ENCODE measurements at regions not wholly inside any gene's neighbourhood (a gene's known extent, or its start where the extent isn't known, plus 50 kb on each side); places are given as distances from the start of the nearest gene placed in this dataset.
A peak's percentile ranks its signal among the peaks of the same experiment; 100 is the strongest.

GRCh38 chr3:28575746-28576613 lies 227.4 kb upstream of the AZI2 start:
- DNase-seq (ENCODE audit: low spot score) = peak; percentile 13
- in situ Hi-C loops (cut with MboI; ENCODE audit: low sequenced_read_pairs, unreplicated experiment) = no loop called here
- TF ChIP-seq, protein P1, sequence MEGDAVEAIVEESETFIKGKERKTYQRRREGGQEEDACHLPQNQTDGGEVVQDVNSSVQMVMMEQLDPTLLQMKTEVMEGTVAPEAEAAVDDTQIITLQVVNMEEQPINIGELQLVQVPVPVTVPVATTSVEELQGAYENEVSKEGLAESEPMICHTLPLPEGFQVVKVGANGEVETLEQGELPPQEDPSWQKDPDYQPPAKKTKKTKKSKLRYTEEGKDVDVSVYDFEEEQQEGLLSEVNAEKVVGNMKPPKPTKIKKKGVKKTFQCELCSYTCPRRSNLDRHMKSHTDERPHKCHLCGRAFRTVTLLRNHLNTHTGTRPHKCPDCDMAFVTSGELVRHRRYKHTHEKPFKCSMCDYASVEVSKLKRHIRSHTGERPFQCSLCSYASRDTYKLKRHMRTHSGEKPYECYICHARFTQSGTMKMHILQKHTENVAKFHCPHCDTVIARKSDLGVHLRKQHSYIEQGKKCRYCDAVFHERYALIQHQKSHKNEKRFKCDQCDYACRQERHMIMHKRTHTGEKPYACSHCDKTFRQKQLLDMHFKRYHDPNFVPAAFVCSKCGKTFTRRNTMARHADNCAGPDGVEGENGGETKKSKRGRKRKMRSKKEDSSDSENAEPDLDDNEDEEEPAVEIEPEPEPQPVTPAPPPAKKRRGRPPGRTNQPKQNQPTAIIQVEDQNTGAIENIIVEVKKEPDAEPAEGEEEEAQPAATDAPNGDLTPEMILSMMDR (IDR thresholded peaks at IDR 0.05; ENCODE audit: borderline replicate concordance, control extremely low read depth, extremely low read depth, insufficient read depth, missing control alignments) = no peak

DNA sequence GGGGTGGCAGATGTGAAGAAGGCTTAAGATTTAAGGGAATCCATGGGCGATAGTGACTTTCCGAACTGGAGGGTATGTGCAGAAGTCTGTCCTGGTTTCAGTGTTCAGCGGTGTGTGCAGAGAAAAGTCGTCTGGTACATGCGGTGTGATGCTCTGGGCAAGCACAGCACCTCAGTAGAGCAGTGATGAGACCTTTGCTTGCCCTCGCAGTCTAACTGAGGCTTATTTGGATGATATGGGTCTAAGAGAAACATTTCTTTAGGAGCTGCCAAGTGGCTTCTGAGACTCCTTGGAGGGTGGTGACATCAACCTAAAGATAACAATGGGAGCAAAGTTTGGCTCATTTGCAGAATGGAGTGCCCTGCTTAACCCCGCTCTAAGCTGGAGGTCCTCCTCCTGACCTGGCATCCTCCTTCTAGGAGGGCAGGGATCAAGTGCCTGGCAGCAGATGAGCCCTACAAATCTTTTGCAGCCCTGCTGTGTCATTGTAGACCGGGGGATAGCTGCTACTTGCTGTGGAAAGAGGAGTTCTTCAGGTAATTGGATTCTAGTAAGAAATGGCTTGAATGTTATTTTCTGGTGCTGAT lies 228.1 kb upstream of the AZI2 start:
- no peak for DNase-seq (ENCODE audit: low spot score)
- TF ChIP-seq, protein P1 (IDR thresholded peaks at IDR 0.05; ENCODE audit: borderline replicate concordance, control extremely low read depth, extremely low read depth, insufficient read depth, missing control alignments) = no peak
- in situ Hi-C loops (cut with MboI; ENCODE audit: low sequenced_read_pairs, unreplicated experiment) = no loop called here

- DNase-seq (ENCODE audit: low spot score) = no peak
- TF ChIP-seq, protein P1 (IDR thresholded peaks at IDR 0.05; ENCODE audit: borderline replicate concordance, control extremely low read depth, extremely low read depth, insufficient read depth, missing control alignments) = peak; percentile 3
- in situ Hi-C loops (cut with MboI; ENCODE audit: low sequenced_read_pairs, unreplicated experiment) = no loop called here
These were observed 229.4 kb upstream of the AZI2 start for GRCh38 chr3:28577941-28578500.

- DNase-seq (ENCODE audit: low spot score) = no peak
- TF ChIP-seq, protein P1 (IDR thresholded peaks at IDR 0.05; ENCODE audit: borderline replicate concordance, control extremely low read depth, extremely low read depth, insufficient read depth, missing control alignments) = no peak
- in situ Hi-C loops (cut with MboI; ENCODE audit: low sequenced_read_pairs, unreplicated experiment) = no loop called here
These were observed 237.7 kb upstream of the AZI2 start for GRCh38 chr3:28586325-28586724.

GRCh38 chr3:28587723-28588122 lies 239.1 kb upstream of the AZI2 start:
- TF ChIP-seq, protein P1 (IDR thresholded peaks at IDR 0.05; ENCODE audit: borderline replicate concordance, control extremely low read depth, extremely low read depth, insufficient read depth, missing control alignments) = no peak
- in situ Hi-C loops (cut with MboI; ENCODE audit: low sequenced_read_pairs, unreplicated experiment) = no loop called here
- DNase-seq (ENCODE audit: low spot score) = no peak

GRCh38 chr3:28590216-28590615 lies 241.6 kb upstream of the AZI2 start:
- TF ChIP-seq, protein P1 (IDR thresholded peaks at IDR 0.05; ENCODE audit: borderline replicate concordance, control extremely low read depth, extremely low read depth, insufficient read depth, missing control alignments) = no peak
- DNase-seq (ENCODE audit: low spot score) = no peak
- in situ Hi-C loops (cut with MboI; ENCODE audit: low sequenced_read_pairs, unreplicated experiment) = no loop called here
